B cell (primary cell): ENCODE measurements at regions not wholly inside any gene's neighbourhood (a gene's known extent, or its start where the extent isn't known, plus 50 kb on each side); places are given as distances from the start of the nearest gene placed in this dataset.

Source experiments
- ATAC-seq: fragments of 200-7000 bp; cut with Tn5 transposase; one replicate; pipeline ENCODE4 v1.10.0; 2021; ENCODE audit warnings: low read depth, mild to moderate bottlenecking, moderate number of reproducible peaks, moderate library complexity
- CTCF ChIA-PET: fragments of 350-600 bp; sonication (Branson Sonifier 250); formaldehyde crosslinking; loops from one replicate; lab custom pipeline; 2021; ENCODE audit warnings: antibody characterized with exemption, inconsistent platforms; lab: Charles Lee
- POLR2A ChIA-PET: fragments of 350-600 bp; sonication (Branson Sonifier 250); formaldehyde crosslinking; loops from one replicate; lab custom pipeline; 2021; ENCODE audit warnings: antibody characterized with exemption; lab: Charles Lee
- DNase-seq: peaks from one replicate; pipeline ENCODE4 v3.0.0; 2013
- H2AFZ ChIP-seq: 2 replicates; pipeline ENCODE4 v1.6.1; 2012; ENCODE audit warnings: mild to moderate bottlenecking, low read depth, low read length; ENCODE audit not compliant: insufficient read depth, poor library complexity, severe bottlenecking
- H3K27ac ChIP-seq, 2 donors: 1 replicate in 1 of 2; 2 replicates in 1 of 2; pipeline ENCODE4 v1.5.1; 2012 to 2013; ENCODE audit warnings: low read length in 2 of 2, mild to moderate bottlenecking in 2 of 2, moderate library complexity in 1 of 2
- H3K27me3 ChIP-seq, 4 experiments: fragments of 200-600 bp in 1 of 4; sonication (generic) in 1 of 4; replicated peaks in 1 of 4; 1 replicate in 2 of 4; 2 replicates in 2 of 4; pipeline versions ENCODE4 v1.6.1 to v1.7.0; 2013 to 2016; ENCODE audit warnings: low read length in 3 of 4, mild to moderate bottlenecking in 2 of 4, mixed read lengths in 1 of 4, moderate library complexity in 1 of 4; ENCODE audit not compliant: insufficient read depth in 4 of 4, control insufficient read depth in 3 of 4; ENCODE audit errors: control extremely low read depth in 1 of 4
- H3K36me3 ChIP-seq, 2 experiments: replicated peaks in 1 of 2; 1 replicate in 1 of 2; 2 replicates in 1 of 2; pipeline versions ENCODE4 v1.6.1 to v1.7.1; 2013; ENCODE audit warnings: low read length in 1 of 2; ENCODE audit not compliant: insufficient read depth in 2 of 2, control insufficient read depth in 1 of 2; ENCODE audit errors: control extremely low read depth in 1 of 2, extremely low read depth in 1 of 2
- H3K4me1 ChIP-seq, 2 donors: fragments of 200-600 bp in 1 of 2; sonication (generic) in 1 of 2; 1 replicate in 1 of 2; 2 replicates in 1 of 2; pipeline versions ENCODE4 v1.5.1 to v1.6.1; 2013 to 2017; ENCODE audit warnings: low read length in 2 of 2; ENCODE audit not compliant: control insufficient read depth in 2 of 2, insufficient read depth in 2 of 2
- H3K4me2 ChIP-seq: replicated peaks from 2 replicates; pipeline ENCODE3; 2012; ENCODE audit warnings: mild to moderate bottlenecking, low read depth, low read length; ENCODE audit not compliant: poor library complexity, severe bottlenecking
- H3K4me3 ChIP-seq, 5 experiments: fragments of 200-600 bp in 1 of 5; sonication (generic) in 1 of 5; 1 replicate in 3 of 5; 2 replicates in 2 of 5; pipeline versions ENCODE4 v1.5.1 to v1.7.0; 2011 to 2016; ENCODE audit warnings: low read length in 4 of 5, mild to moderate bottlenecking in 4 of 5, low read depth in 2 of 5, control low read depth in 1 of 5, moderate library complexity in 1 of 5; ENCODE audit not compliant: insufficient read depth in 1 of 5; ENCODE audit errors: control extremely low read depth in 1 of 5, extremely low read depth in 1 of 5
- H3K79me2 ChIP-seq: fragments of 200-600 bp; sonication (generic); one replicate; pipeline ENCODE4 v1.6.0; 2016; ENCODE audit warnings: low read length; ENCODE audit not compliant: control insufficient read depth, insufficient read depth
- H3K9ac ChIP-seq: fragments of 200-600 bp; sonication (generic); 2 replicates; pipeline ENCODE4 v1.6.1; 2017; ENCODE audit warnings: mild to moderate bottlenecking, low read length, moderate library complexity
- H3K9me3 ChIP-seq, 3 donors: one replicate each; pipeline versions ENCODE4 v1.6.1 to v1.7.1; 2013; ENCODE audit warnings: low read length in 2 of 3; ENCODE audit not compliant: control insufficient read depth in 2 of 3, insufficient read depth in 1 of 3; ENCODE audit errors: control extremely low read depth in 1 of 3
- H4K20me1 ChIP-seq: 2 replicates; pipeline ENCODE4 v1.6.0; 2012; ENCODE audit warnings: mild to moderate bottlenecking, low read length; ENCODE audit not compliant: insufficient read depth, control insufficient read depth, poor library complexity, severe bottlenecking
- H3K27ac Mint-ChIP-seq: one replicate; pipeline ENCODE4 v1.8.0; 2021; ENCODE audit warnings: mixed read lengths
- H3K27me3 Mint-ChIP-seq: one replicate; pipeline ENCODE4 v1.8.0; 2021; ENCODE audit warnings: mixed read lengths
- H3K4me1 Mint-ChIP-seq: one replicate; pipeline ENCODE4 v1.8.0; 2021; ENCODE audit warnings: mixed read lengths
- H3K4me3 Mint-ChIP-seq: one replicate; pipeline ENCODE4 v1.8.0; 2021; ENCODE audit warnings: mixed read lengths
- H3K9me3 Mint-ChIP-seq: one replicate; pipeline ENCODE4 v1.8.0; 2022; ENCODE audit warnings: mixed read lengths; ENCODE audit not compliant: insufficient read depth
- CTCF ChIP-seq: fragments of 200-600 bp; IDR thresholded peaks from one replicate; pipeline ENCODE4 v1.8.0; 2022; ENCODE audit warnings: antibody characterized with exemption, mild to moderate bottlenecking
- EZH2 ChIP-seq: IDR thresholded peaks from 2 replicates; pipeline ENCODE4 v1.6.1; 2012; ENCODE audit warnings: borderline replicate concordance, low read depth, mild to moderate bottlenecking, moderate library complexity, low read length; ENCODE audit not compliant: insufficient read depth, poor library complexity, severe bottlenecking
- WGBS: methylation state at CpG from one replicate; pipeline ENCODE4 v1.1.5; 2013; ENCODE audit warnings: missing lambda C conversion rate; ENCODE audit not compliant: insufficient coverage; 5-methylcytosine and 5-hydroxymethylcytosine counted together
- intact Hi-C: fragments of 100-400 bp; cut with micrococcal nuclease; formaldehyde crosslinking; loops from one replicate; pipeline ENCODE4 v1.10.0; 2022

DNA sequence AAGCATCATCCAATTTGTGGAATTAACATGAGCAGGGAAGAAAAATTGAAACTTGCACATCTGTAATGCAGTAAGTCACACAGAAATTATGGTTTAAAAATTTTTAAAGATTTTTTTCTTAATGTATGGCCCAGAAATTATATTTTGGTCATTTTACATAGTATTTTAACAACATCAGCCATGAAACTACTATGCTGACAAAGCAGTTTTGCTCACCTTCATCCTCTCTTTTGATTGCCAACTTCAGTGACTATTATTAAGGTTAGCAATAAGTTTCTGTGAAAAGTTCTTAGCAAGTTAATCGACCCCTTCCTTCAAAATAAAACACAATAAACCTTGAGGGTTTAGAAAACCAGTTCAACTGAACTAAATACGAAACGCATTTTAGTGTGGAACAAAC, 1347.0 kb downstream of the EPHA7 start:
- no peaks in the 10 kb centered on the region for H3K27me3 Mint-ChIP-seq
- ChIA-PET POLR2A (no interaction called here), CTCF (no interaction called here)
- TF ChIP-seq CTCF = no peak
- TF ChIP-seq EZH2 = no peak
- no peaks in the 10 kb centered on the region for H3K79me2 ChIP-seq
- H3K9me3 Mint-ChIP-seq = no peaks in the 10 kb centered on the region
- H2AFZ ChIP-seq = no peak overlapping the region
- H3K4me2 ChIP-seq = no peak overlapping the region
- H3K4me3 Mint-ChIP-seq = no peak overlapping the region
- no peaks in the 10 kb centered on the region for H4K20me1 ChIP-seq
- no CpG with 5 or more reads among the region's 3 CpGs for WGBS
- no peaks in the 10 kb centered on the region for H3K4me1 Mint-ChIP-seq
- H3K36me3 ChIP-seq = no peaks in the 10 kb centered on the region
- no peaks in the 10 kb centered on the region for H3K4me1 ChIP-seq
- DNase-seq = no peak
- H3K4me3 ChIP-seq = no peak overlapping the region
- no peaks in the 10 kb centered on the region for H3K9me3 ChIP-seq
- H3K27me3 ChIP-seq = no peaks in the 10 kb centered on the region
- H3K27ac Mint-ChIP-seq = no peak overlapping the region
- intact Hi-C loops = no loop called here
- H3K27ac ChIP-seq = no peak overlapping the region
- H3K9ac ChIP-seq = no peak overlapping the region
- no peak for ATAC-seq

GRCh38 chr6:92069781-92070180, 1349.6 kb downstream of the EPHA7 start:
- Mint-ChIP-seq H3K27me3 (no peaks in the 10 kb centered on the region), H3K4me1 (no peaks in the 10 kb centered on the region), H3K27ac (no peak overlapping the region), H3K9me3 (no peaks in the 10 kb centered on the region), H3K4me3 (no peak overlapping the region)
- TF ChIP-seq EZH2 (no peak), CTCF (no peak)
- no peaks in the 10 kb centered on the region for H3K9me3 ChIP-seq
- H2AFZ ChIP-seq = no peak overlapping the region
- H3K4me3 ChIP-seq = no peak overlapping the region
- no peaks in the 10 kb centered on the region for H3K27me3 ChIP-seq
- H3K79me2 ChIP-seq = no peaks in the 10 kb centered on the region
- no peak for DNase-seq
- H4K20me1 ChIP-seq = no peaks in the 10 kb centered on the region
- no peak for ATAC-seq
- no CpG with 5 or more reads among the region's 3 CpGs for WGBS
- ChIA-PET CTCF (no interaction called here), POLR2A (no interaction called here)
- H3K27ac ChIP-seq = no peak overlapping the region
- H3K4me1 ChIP-seq = no peaks in the 10 kb centered on the region
- no peaks in the 10 kb centered on the region for H3K36me3 ChIP-seq
- no peak overlapping the region for H3K4me2 ChIP-seq
- intact Hi-C loops = no loop called here
- no peak overlapping the region for H3K9ac ChIP-seq
